A673 (cell line): ENCODE measurements at regions not wholly inside any gene's neighbourhood (a gene's known extent, or its start where the extent isn't known, plus 50 kb on each side); places are given as distances from the start of the nearest gene placed in this dataset.

ENCODE experiments used
- BruUV-seq: library from RNA; stranded (reverse); fragments of 400-500 nt; replicated peaks from 2 replicates; lab custom pipeline; 2021; lab: Mats Ljungman, UMichigan
- CTCF ChIA-PET: fragments of 300-600 bp; sonication (Branson Sonifier 250); formaldehyde crosslinking; loops from one replicate; lab custom pipeline; 2022; ENCODE audit warnings: antibody characterized with exemption; lab: Charles Lee
- POLR2A ChIA-PET: fragments of 300-600 bp; sonication (Branson Sonifier 250); formaldehyde crosslinking; loops from one replicate; lab custom pipeline; 2022; ENCODE audit warnings: antibody characterized with exemption; ENCODE audit not compliant: low non-redundant PET; lab: Charles Lee
- DNase-seq: peaks from one replicate; pipeline ENCODE4 v3.0.0-alpha.2; 2015; ENCODE audit warnings: low spot score
- H3K27ac ChIP-seq: fragments of 200-600 bp; sonication (generic); 2 replicates; pipeline ENCODE4 v1.5.1; 2016; ENCODE audit warnings: mixed run types, low read depth, mild to moderate bottlenecking, mixed read lengths, antibody characterized with exemption, low read length; ENCODE audit not compliant: poor library complexity, severe bottlenecking
- H3K27me3 ChIP-seq: fragments of 200-600 bp; sonication (generic); replicated peaks from 2 replicates; pipeline ENCODE4 v1.6.1; 2017; ENCODE audit warnings: mixed run types, low read depth, mild to moderate bottlenecking, mixed read lengths, antibody characterized with exemption, low read length; ENCODE audit not compliant: insufficient read depth, poor library complexity
- H3K36me3 ChIP-seq: fragments of 200-600 bp; sonication (generic); 2 replicates; pipeline ENCODE4 v1.6.1; 2016; ENCODE audit warnings: mixed run types, mild to moderate bottlenecking, mixed read lengths, antibody characterized with exemption, low read length; ENCODE audit not compliant: insufficient read depth, poor library complexity, severe bottlenecking
- H3K4me1 ChIP-seq: fragments of 200-600 bp; sonication (generic); 2 replicates; pipeline ENCODE4 v1.6.1; 2017; ENCODE audit warnings: mixed run types, mild to moderate bottlenecking, mixed read lengths, antibody characterized with exemption, low read length; ENCODE audit not compliant: insufficient read depth, poor library complexity, severe bottlenecking
- H3K4me3 ChIP-seq: fragments of 200-600 bp; sonication (generic); 2 replicates; pipeline ENCODE4 v1.5.1; 2016; ENCODE audit warnings: low read depth, mixed run types, mild to moderate bottlenecking, mixed read lengths, low read length; ENCODE audit not compliant: poor library complexity, severe bottlenecking
- H3K9me3 ChIP-seq: fragments of 200-600 bp; sonication (generic); 2 replicates; pipeline ENCODE4 v1.6.1; 2016; ENCODE audit warnings: mixed run types, low read depth, mild to moderate bottlenecking, mixed read lengths, antibody characterized with exemption, low read length; ENCODE audit not compliant: poor library complexity, severe bottlenecking
- CTCF ChIP-seq: fragments of 300-800, 200-600 bp; sonication (generic); conservative IDR thresholded peaks from 2 replicates; pipeline ENCODE4 v1.5.1; 2017; ENCODE audit warnings: low read depth, mild to moderate bottlenecking, antibody characterized with exemption, low read length, moderate library complexity, mixed read lengths
- EZH2 ChIP-seq: fragments of 200-600 bp; sonication (generic); IDR thresholded peaks from 2 replicates; pipeline ENCODE4 v1.6.1; 2017; ENCODE audit warnings: borderline replicate concordance, low read depth, mild to moderate bottlenecking, mixed read lengths, antibody characterized with exemption, low read length; ENCODE audit not compliant: poor library complexity, severe bottlenecking
- intact Hi-C: fragments of 100-400 bp; cut with micrococcal nuclease; formaldehyde crosslinking; loops from one replicate; pipeline ENCODE4 v1.10.0; 2022; ENCODE audit not compliant: unreplicated experiment

GRCh38 chr7:49453486-49453885, 320.0 kb upstream of the VWC2 start:
- H3K27ac ChIP-seq, result no peak overlapping the region
- no peaks in the 10 kb centered on the region for H3K36me3 ChIP-seq
- ChIA-PET POLR2A (no interaction called here), CTCF (no interaction called here)
- H3K4me1 ChIP-seq, result no peaks in the 10 kb centered on the region
- no TSS peak for BruUV-seq
- intact Hi-C loops, result no loop called here
- no peaks in the 10 kb centered on the region for H3K27me3 ChIP-seq
- DNase-seq, result no peak
- H3K9me3 ChIP-seq, result peaks cover 20% of the 10 kb centered on the region
- H3K4me3 ChIP-seq, result no peak overlapping the region
- TF ChIP-seq EZH2, result no peak
- no peak for TF ChIP-seq CTCF

GRCh38 chr7:49479441-49479840, 294.0 kb upstream of the VWC2 start:
- BruUV-seq, result no TSS peak
- no peaks in the 10 kb centered on the region for H3K36me3 ChIP-seq
- POLR2A ChIA-PET, result no interaction called here
- H3K27ac ChIP-seq, result no peak overlapping the region
- no peak for DNase-seq
- intact Hi-C loops, result no loop called here
- no peaks in the 10 kb centered on the region for H3K4me1 ChIP-seq
- no peaks in the 10 kb centered on the region for H3K27me3 ChIP-seq
- CTCF ChIA-PET, result no interaction called here
- TF ChIP-seq EZH2 (no peak), CTCF (no peak)
- H3K9me3 ChIP-seq, result peaks cover 10% of the 10 kb centered on the region
- no peak overlapping the region for H3K4me3 ChIP-seq

GRCh38 chr7:49479936-49480544, 293.4 kb upstream of the VWC2 start:
- POLR2A ChIA-PET, result no interaction called here
- Histone ChIP-seq H3K36me3 (no peaks in the 10 kb centered on the region), H3K9me3 (peaks cover 10% of the 10 kb centered on the region), H3K27ac (no peak overlapping the region), H3K4me3 (no peak overlapping the region), H3K27me3 (no peaks in the 10 kb centered on the region), H3K4me1 (no peaks in the 10 kb centered on the region)
- no TSS peak for BruUV-seq
- intact Hi-C loops, result no loop called here
- CTCF ChIA-PET, result no interaction called here
- no peak for TF ChIP-seq CTCF
- TF ChIP-seq EZH2, result no peak
- no peak for DNase-seq
